NOMO-1 treated with dmso at 0.1 percent for 144 hours (cell line): ENCODE measurements at regions not wholly inside any gene's neighbourhood (a gene's known extent, or its start where the extent isn't known, plus 50 kb on each side); places are given as distances from the start of the nearest gene placed in this dataset.

Experiments
- DNase-seq: peaks from one replicate; lab custom pipeline; 2025; ENCODE audit not compliant: unreplicated experiment; lab: John Stamatoyannopoulos, UW

GRCh38 chr4:137692205-137692604, 159.9 kb upstream of the PCDH18 start:
- DNase-seq, result no peak

GRCh38 chr4:137688651-137689050, 156.4 kb upstream of the PCDH18 start:
- DNase-seq, result no peak

- no peak for DNase-seq
These were observed 153.1 kb upstream of the PCDH18 start for GRCh38 chr4:137685357-137685756.

GRCh38 chr4:137681081-137681480, 148.8 kb upstream of the PCDH18 start:
- DNase-seq, result no peak

GRCh38 chr4:137678796-137679195, 146.5 kb upstream of the PCDH18 start:
- no peak for DNase-seq

GRCh38 chr4:137677863-137678262, 145.6 kb upstream of the PCDH18 start:
- DNase-seq, result no peak

GRCh38 chr4:137676357-137676998, 144.2 kb upstream of the PCDH18 start:
- no peak for DNase-seq

GRCh38 chr4:137674066-137674465, 141.8 kb upstream of the PCDH18 start:
- no peak for DNase-seq

GRCh38 chr4:137668885-137669545, 136.7 kb upstream of the PCDH18 start:
- no peak for DNase-seq

- no peak for DNase-seq
These were observed 132.1 kb upstream of the PCDH18 start for GRCh38 chr4:137664416-137664815.

GRCh38 chr4:137664046-137664387, 131.7 kb upstream of the PCDH18 start:
- DNase-seq, result no peak

GRCh38 chr4:137663251-137664045, 131.2 kb upstream of the PCDH18 start:
- no peak for DNase-seq

- DNase-seq, result no peak
These were observed 129.4 kb upstream of the PCDH18 start for GRCh38 chr4:137661693-137662092.

GRCh38 chr4:137660211-137660610, 127.9 kb upstream of the PCDH18 start:
- DNase-seq, result no peak

- no peak for DNase-seq
These were observed 127.1 kb upstream of the PCDH18 start for GRCh38 chr4:137659431-137659830.

GRCh38 chr4:137656661-137657060, 124.4 kb upstream of the PCDH18 start:
- DNase-seq, result no peak

- no peak for DNase-seq
These were observed 123.0 kb upstream of the PCDH18 start for GRCh38 chr4:137655302-137655701.

- no peak for DNase-seq
These were observed 118.8 kb upstream of the PCDH18 start for GRCh38 chr4:137651128-137651527.

- DNase-seq, result no peak
These were observed 117.6 kb upstream of the PCDH18 start for GRCh38 chr4:137649711-137650450.

- DNase-seq, result no peak
These were observed 116.2 kb upstream of the PCDH18 start for GRCh38 chr4:137648531-137648930.

GRCh38 chr4:137647375-137647774, 115.1 kb upstream of the PCDH18 start:
- no peak for DNase-seq

GRCh38 chr4:137644201-137644600, 111.9 kb upstream of the PCDH18 start:
- DNase-seq, result no peak
